GM23338 (cell line): ENCODE measurements at regions not wholly inside any gene's neighbourhood (a gene's known extent, or its start where the extent isn't known, plus 50 kb on each side); places are given as distances from the start of the nearest gene placed in this dataset.

Experiments used
- ATAC-seq: fragments of 200-7000 bp; cut with Tn5 transposase; 3 replicates; pipeline ENCODE4 v1.9.1; 2020
- DNase-seq: peaks from one replicate; pipeline ENCODE4 v3.0.0-alpha.2; 2015; ENCODE audit warnings: low spot score
- H2AFZ ChIP-seq: fragments of 200-600 bp; sonication (generic); 2 replicates; pipeline ENCODE4 v1.8.0; 2016; ENCODE audit warnings: antibody characterized with exemption, mild to moderate bottlenecking, moderate library complexity
- H3F3A ChIP-seq: fragments of 200-600 bp; sonication (generic); replicated peaks from 2 replicates; pipeline ENCODE4 v1.8.0; 2017; ENCODE audit warnings: antibody characterized with exemption, mixed run types, low read depth
- H3K27ac ChIP-seq: fragments of 200-600 bp; sonication (generic); 2 replicates; pipeline ENCODE4 v1.6.1; 2016; ENCODE audit warnings: low read depth
- H3K27me3 ChIP-seq: fragments of 200-600 bp; sonication (generic); 2 replicates; pipeline ENCODE4 v1.8.0; 2016; ENCODE audit warnings: mild to moderate bottlenecking, mixed run types, moderate library complexity; ENCODE audit not compliant: insufficient read depth
- H3K36me3 ChIP-seq: fragments of 200-600 bp; sonication (generic); 2 replicates; pipeline ENCODE4 v1.8.0; 2016; ENCODE audit warnings: mild to moderate bottlenecking; ENCODE audit not compliant: insufficient read depth
- H3K4me1 ChIP-seq: fragments of 200-600 bp; sonication (generic); 2 replicates; pipeline ENCODE4 v1.8.0; 2016; ENCODE audit warnings: mild to moderate bottlenecking, moderate library complexity; ENCODE audit not compliant: insufficient read depth
- H3K4me2 ChIP-seq: fragments of 200-600 bp; sonication (generic); 2 replicates; pipeline ENCODE4 v1.7.1; 2017; ENCODE audit warnings: mixed run types
- H3K4me3 ChIP-seq: fragments of 200-600 bp; sonication (generic); 2 replicates; pipeline ENCODE4 v1.6.1; 2016; ENCODE audit warnings: mixed run types
- H3K79me2 ChIP-seq: fragments of 200-600 bp; sonication (generic); replicated peaks from 2 replicates; pipeline ENCODE4 v1.8.0; 2017; ENCODE audit warnings: mild to moderate bottlenecking; ENCODE audit not compliant: insufficient read depth
- H3K9me2 ChIP-seq: fragments of 200-600 bp; sonication (generic); 2 replicates; pipeline ENCODE4 v1.8.0; 2017; ENCODE audit not compliant: insufficient read depth
- H4K20me1 ChIP-seq: fragments of 200-600 bp; sonication (generic); replicated peaks from 2 replicates; pipeline ENCODE4 v1.8.0; 2017; ENCODE audit warnings: mild to moderate bottlenecking; ENCODE audit not compliant: insufficient read depth
- H3K27ac Mint-ChIP-seq: 2 replicates; pipeline ENCODE4 v1.8.0; 2020; ENCODE audit warnings: inconsistent platforms, mild to moderate bottlenecking, moderate library complexity, mixed read lengths
- H3K27me3 Mint-ChIP-seq: 3 replicates; pipeline ENCODE4 v1.8.0; 2022; ENCODE audit warnings: low read depth, mild to moderate bottlenecking, moderate library complexity, mixed read lengths, inconsistent platforms; ENCODE audit not compliant: insufficient read depth, poor library complexity
- H3K36me3 Mint-ChIP-seq: 3 replicates; pipeline ENCODE4 v1.8.0; 2021; ENCODE audit warnings: low read depth, mild to moderate bottlenecking, inconsistent platforms, moderate library complexity, mixed read lengths
- H3K4me1 Mint-ChIP-seq: 3 replicates; pipeline ENCODE4 v1.8.0; 2020; ENCODE audit warnings: mild to moderate bottlenecking, inconsistent platforms, mixed read lengths
- H3K4me3 Mint-ChIP-seq: 3 replicates; pipeline ENCODE4 v1.8.0; 2021; ENCODE audit warnings: moderate library complexity, mild to moderate bottlenecking, inconsistent platforms, mixed read lengths
- H3K9me3 Mint-ChIP-seq: 3 replicates; pipeline ENCODE4 v1.8.0; 2020; ENCODE audit warnings: moderate library complexity, mild to moderate bottlenecking, inconsistent platforms, mixed read lengths
- CREB1 ChIP-seq: fragments of 250-450 bp; sonication (Bioruptor Pico); IDR thresholded peaks from 2 replicates; pipeline ENCODE4 v1.5.0; 2020; ENCODE audit warnings: low read depth, mild to moderate bottlenecking, moderate library complexity
- EZH2 ChIP-seq: fragments of 200-600 bp; sonication (generic); IDR thresholded peaks from one replicate; pipeline ENCODE4 v1.8.0; 2017; ENCODE audit warnings: antibody characterized with exemption, mild to moderate bottlenecking, low read depth; ENCODE audit not compliant: unreplicated experiment
- EZH2phosphoT487 ChIP-seq: fragments of 200-600 bp; sonication (generic); IDR thresholded peaks from one replicate; pipeline ENCODE4 v1.8.1; 2018; ENCODE audit warnings: antibody characterized with exemption; ENCODE audit not compliant: unreplicated experiment
- JUNB ChIP-seq: IDR thresholded peaks from one replicate; pipeline ENCODE4 v1.6.1; 2016; ENCODE audit warnings: antibody characterized with exemption; ENCODE audit not compliant: unreplicated experiment
- NANOG ChIP-seq: IDR thresholded peaks from 2 replicates; pipeline ENCODE4 v1.6.1; 2016; ENCODE audit warnings: antibody characterized with exemption, borderline replicate concordance
- POLR2AphosphoS5 ChIP-seq: IDR thresholded peaks from 2 replicates; pipeline ENCODE4 v1.6.1; 2016; ENCODE audit warnings: antibody characterized with exemption, low read depth
- STAT1 ChIP-seq: IDR thresholded peaks from one replicate; pipeline ENCODE4 v1.6.1; 2016; ENCODE audit warnings: antibody characterized with exemption; ENCODE audit not compliant: unreplicated experiment
- ZNF114 ChIP-seq: fragments of 250-450 bp; sonication (Bioruptor Pico); IDR thresholded peaks from 2 replicates; pipeline ENCODE4 v1.5.0; 2020; ENCODE audit warnings: mild to moderate bottlenecking, moderate library complexity
- ZNF331 ChIP-seq: fragments of 250-450 bp; sonication (Bioruptor Pico); IDR thresholded peaks from 2 replicates; pipeline ENCODE4 v1.5.0; 2020; ENCODE audit warnings: low read depth, mild to moderate bottlenecking, moderate library complexity
- TF ChIP-seq, protein P1 (sequence below): fragments of 250-450 bp; sonication (Bioruptor Pico); IDR thresholded peaks from 2 replicates; pipeline ENCODE4 v1.5.0; 2020; ENCODE audit warnings: mild to moderate bottlenecking, moderate library complexity
- TF ChIP-seq, protein P2 (sequence below): IDR thresholded peaks from one replicate; pipeline ENCODE4 v1.6.1; 2018; ENCODE audit warnings: antibody characterized with exemption; ENCODE audit not compliant: unreplicated experiment
- TF ChIP-seq, protein P3 (sequence below), 2 experiments: fragments of 200-600 bp in 1 of 2; sonication (generic) in 1 of 2; conservative IDR thresholded peaks; 2 replicates each; pipeline versions ENCODE4 v1.5.1 to v1.6.1; 2016 to 2017; ENCODE audit warnings: antibody characterized with exemption in 2 of 2, low read depth in 2 of 2, mild to moderate bottlenecking in 2 of 2, moderate library complexity in 1 of 2
- TF ChIP-seq, protein P4 (sequence below): IDR thresholded peaks from 2 replicates; pipeline ENCODE4 v1.6.1; 2016; ENCODE audit warnings: antibody characterized with exemption

DNA sequence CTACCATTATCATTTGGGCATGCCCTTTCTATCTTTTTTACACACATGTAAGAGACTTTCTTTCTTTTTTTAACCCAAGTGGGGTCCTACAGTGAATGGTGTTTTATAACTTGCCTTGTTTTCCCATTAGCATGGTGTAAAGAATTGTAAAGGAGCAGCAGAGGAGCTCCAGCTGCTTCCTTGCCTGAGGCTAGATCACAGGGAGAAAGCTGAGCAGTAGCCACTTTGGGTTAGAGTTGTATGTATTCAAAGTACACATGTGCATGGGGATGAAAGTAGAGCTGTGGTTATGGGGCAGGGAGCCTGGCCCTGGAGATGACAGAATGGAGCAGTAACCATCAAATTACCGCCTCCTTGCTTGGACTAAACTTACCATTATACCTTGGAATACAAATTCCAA, 231.1 kb upstream of the PDZRN3 start:
- Mint-ChIP-seq H3K27ac (no peak overlapping the region), H3K36me3 (no peaks in the 10 kb centered on the region), H3K27me3 (peaks cover 5% of the 10 kb centered on the region), H3K4me3 (no peak overlapping the region), H3K9me3 (no peaks in the 10 kb centered on the region), H3K4me1 (no peaks in the 10 kb centered on the region)
- H3F3A ChIP-seq, result no peaks in the 10 kb centered on the region
- no peak for DNase-seq
- no peaks in the 10 kb centered on the region for H3K79me2 ChIP-seq
- no peaks in the 10 kb centered on the region for H3K36me3 ChIP-seq
- no peak overlapping the region for H3K4me3 ChIP-seq
- no peak overlapping the region for H3K27ac ChIP-seq
- no peak for ATAC-seq
- no peaks in the 10 kb centered on the region for H3K9me2 ChIP-seq
- H3K4me2 ChIP-seq, result no peak overlapping the region
- no peak overlapping the region for H2AFZ ChIP-seq
- no peak for TF ChIP-seq JUNB
- no peak for TF ChIP-seq POLR2AphosphoS5
- TF ChIP-seq, protein P1, sequence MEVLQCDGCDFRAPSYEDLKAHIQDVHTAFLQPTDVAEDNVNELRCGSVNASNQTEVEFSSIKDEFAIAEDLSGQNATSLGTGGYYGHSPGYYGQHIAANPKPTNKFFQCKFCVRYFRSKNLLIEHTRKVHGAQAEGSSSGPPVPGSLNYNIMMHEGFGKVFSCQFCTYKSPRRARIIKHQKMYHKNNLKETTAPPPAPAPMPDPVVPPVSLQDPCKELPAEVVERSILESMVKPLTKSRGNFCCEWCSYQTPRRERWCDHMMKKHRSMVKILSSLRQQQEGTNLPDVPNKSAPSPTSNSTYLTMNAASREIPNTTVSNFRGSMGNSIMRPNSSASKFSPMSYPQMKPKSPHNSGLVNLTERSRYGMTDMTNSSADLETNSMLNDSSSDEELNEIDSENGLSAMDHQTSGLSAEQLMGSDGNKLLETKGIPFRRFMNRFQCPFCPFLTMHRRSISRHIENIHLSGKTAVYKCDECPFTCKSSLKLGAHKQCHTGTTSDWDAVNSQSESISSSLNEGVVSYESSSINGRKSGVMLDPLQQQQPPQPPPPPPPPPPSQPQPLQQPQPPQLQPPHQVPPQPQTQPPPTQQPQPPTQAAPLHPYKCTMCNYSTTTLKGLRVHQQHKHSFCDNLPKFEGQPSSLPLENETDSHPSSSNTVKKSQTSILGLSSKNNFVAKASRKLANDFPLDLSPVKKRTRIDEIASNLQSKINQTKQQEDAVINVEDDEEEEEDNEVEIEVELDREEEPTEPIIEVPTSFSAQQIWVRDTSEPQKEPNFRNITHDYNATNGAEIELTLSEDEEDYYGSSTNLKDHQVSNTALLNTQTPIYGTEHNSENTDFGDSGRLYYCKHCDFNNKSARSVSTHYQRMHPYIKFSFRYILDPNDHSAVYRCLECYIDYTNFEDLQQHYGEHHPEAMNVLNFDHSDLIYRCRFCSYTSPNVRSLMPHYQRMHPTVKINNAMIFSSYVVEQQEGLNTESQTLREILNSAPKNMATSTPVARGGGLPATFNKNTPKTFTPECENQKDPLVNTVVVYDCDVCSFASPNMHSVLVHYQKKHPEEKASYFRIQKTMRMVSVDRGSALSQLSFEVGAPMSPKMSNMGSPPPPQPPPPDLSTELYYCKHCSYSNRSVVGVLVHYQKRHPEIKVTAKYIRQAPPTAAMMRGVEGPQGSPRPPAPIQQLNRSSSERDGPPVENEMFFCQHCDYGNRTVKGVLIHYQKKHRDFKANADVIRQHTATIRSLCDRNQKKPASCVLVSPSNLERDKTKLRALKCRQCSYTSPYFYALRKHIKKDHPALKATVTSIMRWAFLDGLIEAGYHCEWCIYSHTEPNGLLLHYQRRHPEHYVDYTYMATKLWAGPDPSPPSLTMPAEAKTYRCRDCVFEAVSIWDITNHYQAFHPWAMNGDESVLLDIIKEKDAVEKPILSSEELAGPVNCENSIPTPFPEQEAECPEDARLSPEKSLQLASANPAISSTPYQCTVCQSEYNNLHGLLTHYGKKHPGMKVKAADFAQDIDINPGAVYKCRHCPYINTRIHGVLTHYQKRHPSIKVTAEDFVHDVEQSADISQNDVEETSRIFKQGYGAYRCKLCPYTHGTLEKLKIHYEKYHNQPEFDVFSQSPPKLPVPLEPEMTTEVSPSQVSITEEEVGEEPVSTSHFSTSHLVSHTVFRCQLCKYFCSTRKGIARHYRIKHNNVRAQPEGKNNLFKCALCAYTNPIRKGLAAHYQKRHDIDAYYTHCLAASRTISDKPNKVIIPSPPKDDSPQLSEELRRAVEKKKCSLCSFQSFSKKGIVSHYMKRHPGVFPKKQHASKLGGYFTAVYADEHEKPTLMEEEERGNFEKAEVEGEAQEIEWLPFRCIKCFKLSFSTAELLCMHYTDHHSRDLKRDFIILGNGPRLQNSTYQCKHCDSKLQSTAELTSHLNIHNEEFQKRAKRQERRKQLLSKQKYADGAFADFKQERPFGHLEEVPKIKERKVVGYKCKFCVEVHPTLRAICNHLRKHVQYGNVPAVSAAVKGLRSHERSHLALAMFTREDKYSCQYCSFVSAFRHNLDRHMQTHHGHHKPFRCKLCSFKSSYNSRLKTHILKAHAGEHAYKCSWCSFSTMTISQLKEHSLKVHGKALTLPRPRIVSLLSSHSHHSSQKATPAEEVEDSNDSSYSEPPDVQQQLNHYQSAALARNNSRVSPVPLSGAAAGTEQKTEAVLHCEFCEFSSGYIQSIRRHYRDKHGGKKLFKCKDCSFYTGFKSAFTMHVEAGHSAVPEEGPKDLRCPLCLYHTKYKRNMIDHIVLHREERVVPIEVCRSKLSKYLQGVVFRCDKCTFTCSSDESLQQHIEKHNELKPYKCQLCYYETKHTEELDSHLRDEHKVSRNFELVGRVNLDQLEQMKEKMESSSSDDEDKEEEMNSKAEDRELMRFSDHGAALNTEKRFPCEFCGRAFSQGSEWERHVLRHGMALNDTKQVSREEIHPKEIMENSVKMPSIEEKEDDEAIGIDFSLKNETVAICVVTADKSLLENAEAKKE (CRISPR knock-in tag), result no peak
- TF ChIP-seq ZNF331, result no peak
- TF ChIP-seq CREB1 (CRISPR knock-in tag), result no peak
- TF ChIP-seq, protein P2, sequence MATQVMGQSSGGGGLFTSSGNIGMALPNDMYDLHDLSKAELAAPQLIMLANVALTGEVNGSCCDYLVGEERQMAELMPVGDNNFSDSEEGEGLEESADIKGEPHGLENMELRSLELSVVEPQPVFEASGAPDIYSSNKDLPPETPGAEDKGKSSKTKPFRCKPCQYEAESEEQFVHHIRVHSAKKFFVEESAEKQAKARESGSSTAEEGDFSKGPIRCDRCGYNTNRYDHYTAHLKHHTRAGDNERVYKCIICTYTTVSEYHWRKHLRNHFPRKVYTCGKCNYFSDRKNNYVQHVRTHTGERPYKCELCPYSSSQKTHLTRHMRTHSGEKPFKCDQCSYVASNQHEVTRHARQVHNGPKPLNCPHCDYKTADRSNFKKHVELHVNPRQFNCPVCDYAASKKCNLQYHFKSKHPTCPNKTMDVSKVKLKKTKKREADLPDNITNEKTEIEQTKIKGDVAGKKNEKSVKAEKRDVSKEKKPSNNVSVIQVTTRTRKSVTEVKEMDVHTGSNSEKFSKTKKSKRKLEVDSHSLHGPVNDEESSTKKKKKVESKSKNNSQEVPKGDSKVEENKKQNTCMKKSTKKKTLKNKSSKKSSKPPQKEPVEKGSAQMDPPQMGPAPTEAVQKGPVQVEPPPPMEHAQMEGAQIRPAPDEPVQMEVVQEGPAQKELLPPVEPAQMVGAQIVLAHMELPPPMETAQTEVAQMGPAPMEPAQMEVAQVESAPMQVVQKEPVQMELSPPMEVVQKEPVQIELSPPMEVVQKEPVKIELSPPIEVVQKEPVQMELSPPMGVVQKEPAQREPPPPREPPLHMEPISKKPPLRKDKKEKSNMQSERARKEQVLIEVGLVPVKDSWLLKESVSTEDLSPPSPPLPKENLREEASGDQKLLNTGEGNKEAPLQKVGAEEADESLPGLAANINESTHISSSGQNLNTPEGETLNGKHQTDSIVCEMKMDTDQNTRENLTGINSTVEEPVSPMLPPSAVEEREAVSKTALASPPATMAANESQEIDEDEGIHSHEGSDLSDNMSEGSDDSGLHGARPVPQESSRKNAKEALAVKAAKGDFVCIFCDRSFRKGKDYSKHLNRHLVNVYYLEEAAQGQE, result no peak
- no peak for TF ChIP-seq EZH2phosphoT487
- TF ChIP-seq, protein P3, sequence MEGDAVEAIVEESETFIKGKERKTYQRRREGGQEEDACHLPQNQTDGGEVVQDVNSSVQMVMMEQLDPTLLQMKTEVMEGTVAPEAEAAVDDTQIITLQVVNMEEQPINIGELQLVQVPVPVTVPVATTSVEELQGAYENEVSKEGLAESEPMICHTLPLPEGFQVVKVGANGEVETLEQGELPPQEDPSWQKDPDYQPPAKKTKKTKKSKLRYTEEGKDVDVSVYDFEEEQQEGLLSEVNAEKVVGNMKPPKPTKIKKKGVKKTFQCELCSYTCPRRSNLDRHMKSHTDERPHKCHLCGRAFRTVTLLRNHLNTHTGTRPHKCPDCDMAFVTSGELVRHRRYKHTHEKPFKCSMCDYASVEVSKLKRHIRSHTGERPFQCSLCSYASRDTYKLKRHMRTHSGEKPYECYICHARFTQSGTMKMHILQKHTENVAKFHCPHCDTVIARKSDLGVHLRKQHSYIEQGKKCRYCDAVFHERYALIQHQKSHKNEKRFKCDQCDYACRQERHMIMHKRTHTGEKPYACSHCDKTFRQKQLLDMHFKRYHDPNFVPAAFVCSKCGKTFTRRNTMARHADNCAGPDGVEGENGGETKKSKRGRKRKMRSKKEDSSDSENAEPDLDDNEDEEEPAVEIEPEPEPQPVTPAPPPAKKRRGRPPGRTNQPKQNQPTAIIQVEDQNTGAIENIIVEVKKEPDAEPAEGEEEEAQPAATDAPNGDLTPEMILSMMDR (conservative IDR thresholded peaks at IDR 0.05; ENCODE audit: low read depth in 2 of 2), result no peak
- TF ChIP-seq, protein P4, sequence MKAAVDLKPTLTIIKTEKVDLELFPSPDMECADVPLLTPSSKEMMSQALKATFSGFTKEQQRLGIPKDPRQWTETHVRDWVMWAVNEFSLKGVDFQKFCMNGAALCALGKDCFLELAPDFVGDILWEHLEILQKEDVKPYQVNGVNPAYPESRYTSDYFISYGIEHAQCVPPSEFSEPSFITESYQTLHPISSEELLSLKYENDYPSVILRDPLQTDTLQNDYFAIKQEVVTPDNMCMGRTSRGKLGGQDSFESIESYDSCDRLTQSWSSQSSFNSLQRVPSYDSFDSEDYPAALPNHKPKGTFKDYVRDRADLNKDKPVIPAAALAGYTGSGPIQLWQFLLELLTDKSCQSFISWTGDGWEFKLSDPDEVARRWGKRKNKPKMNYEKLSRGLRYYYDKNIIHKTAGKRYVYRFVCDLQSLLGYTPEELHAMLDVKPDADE, result no peak
- no peak for TF ChIP-seq ZNF114
- no peak for TF ChIP-seq STAT1
- TF ChIP-seq EZH2, result no peak
- TF ChIP-seq NANOG, result no peak
- H4K20me1 ChIP-seq, result no peaks in the 10 kb centered on the region
- no peaks in the 10 kb centered on the region for H3K27me3 ChIP-seq
- no peaks in the 10 kb centered on the region for H3K4me1 ChIP-seq
